GM19395 (cell line): ENCODE measurements at regions not wholly inside any gene's neighbourhood (a gene's known extent, or its start where the extent isn't known, plus 50 kb on each side); places are given as distances from the start of the nearest gene placed in this dataset.

Experiments
- ATAC-seq: cut with Tn5 transposase; IDR thresholded peaks from one replicate; pipeline ENCODE4 v1.9.1; 2021; ENCODE audit warnings: mild to moderate bottlenecking, moderate library complexity; ENCODE audit not compliant: unreplicated experiment

DNA sequence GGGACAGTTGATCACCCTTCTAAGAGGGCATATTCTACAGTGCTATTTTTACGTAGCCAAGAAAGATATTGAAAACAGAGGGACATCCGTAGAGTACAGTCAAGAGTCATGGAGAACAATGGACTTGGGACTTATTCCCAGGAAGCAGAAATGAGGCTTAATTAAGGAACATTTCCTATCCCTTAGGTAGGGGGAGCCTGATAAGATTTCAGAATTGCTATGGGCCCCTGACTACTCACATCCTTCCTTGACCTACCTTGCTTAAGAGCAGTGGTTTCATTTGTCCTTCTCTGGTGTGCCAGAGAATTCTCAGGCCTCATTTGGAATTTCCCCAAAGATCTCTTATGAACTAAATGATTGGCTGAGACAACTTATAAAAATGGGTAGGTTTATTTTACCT, 189.5 kb upstream of the DTNBP1 start:
- ATAC-seq: no peak

DNA sequence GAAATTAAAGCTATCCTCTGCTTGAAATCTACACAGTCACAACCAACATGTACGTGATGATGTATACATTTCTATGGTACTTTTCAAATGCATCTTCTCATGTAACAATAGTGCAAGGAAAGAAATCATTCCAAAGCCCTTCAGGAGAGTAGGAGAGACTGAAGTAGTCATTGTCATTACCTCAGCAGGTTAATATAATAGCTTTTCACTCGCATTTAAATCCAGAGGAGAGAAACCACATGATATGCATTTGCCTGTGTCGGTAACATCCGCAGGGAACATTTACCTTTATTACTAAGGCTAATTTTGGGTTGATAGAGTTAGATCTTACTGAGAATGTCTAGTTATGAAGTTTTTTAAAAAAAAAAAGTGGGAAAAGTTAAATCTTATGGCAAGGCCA, 186.6 kb upstream of the DTNBP1 start:
- ATAC-seq: no peak

DNA sequence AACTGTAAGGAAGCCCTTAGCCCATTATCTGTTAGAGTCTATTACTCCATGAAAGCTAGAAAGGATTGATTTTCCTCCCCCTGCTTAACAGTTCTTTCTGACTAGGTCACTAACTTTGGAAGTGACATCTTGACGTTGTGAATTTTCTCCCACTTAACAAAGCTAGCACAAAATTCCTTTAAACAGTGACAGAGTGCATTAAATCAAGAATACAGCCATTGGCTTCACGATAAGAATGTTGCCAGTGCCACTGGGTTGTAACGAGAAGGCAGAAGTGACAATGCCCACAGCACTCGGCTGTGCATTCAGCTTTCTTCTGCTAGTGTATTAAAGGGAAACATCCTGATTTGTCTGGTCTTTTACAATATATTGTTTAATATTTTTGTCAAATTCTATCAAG, 182.7 kb upstream of the DTNBP1 start:
- ATAC-seq: no peak

DNA sequence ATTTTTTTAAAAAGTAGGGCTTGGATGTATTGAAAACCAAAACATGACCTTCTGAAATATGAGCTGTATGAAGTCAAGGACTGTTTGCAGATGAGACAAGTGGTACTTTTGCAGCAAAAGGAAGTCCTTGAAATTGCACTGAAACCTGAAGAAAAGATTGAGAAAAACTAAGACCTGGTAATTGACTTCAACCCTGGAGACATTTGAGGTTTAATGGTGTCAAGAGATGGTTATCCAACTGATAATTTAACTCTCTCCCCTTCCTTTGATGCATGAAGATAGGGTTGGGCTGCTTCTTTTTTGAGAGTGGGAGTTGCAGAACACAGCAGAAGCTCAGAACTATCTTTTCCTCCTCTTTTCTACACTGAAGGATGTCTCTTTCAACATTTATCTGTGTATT, 180.9 kb upstream of the DTNBP1 start:
- ATAC-seq: no peak

DNA sequence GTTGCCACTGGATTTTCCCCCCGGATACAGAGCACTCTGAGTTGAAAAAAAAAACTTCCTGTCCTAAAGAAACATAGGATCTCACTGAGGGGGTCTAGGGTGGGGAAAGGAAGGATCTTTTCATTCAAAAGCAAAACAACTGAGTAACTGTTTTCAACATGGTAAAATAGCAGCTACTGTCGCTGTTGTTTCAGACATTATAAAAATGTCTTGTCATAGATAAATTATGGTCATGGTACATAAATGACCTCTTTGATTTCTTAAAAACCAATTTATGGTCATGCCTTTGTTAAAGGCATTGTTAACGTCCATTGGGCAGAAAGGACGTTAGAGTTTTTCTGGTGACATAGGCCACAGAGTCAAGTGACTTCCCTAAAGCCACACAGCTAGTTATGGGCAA, 180.4 kb upstream of the DTNBP1 start:
- no peak for ATAC-seq

DNA sequence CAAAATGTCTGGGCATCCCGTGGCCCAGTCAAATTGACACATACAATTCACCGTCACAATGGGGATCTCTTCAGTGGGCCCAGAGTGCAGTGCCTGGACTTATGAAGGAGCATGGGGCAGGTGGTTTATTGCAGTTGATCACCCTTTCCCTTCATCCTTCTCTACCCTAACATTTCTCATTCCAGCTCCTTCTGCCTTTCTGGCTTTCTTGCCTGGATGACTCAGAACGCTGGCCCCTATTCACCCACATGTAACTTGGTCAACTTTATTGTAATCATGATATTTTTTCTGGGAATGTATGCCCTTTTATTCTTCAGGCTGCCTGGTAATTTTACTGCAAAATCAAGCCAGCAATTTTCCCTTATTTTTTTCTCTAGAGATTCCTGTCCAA, 179.9 kb upstream of the DTNBP1 start:
- no peak for ATAC-seq

DNA sequence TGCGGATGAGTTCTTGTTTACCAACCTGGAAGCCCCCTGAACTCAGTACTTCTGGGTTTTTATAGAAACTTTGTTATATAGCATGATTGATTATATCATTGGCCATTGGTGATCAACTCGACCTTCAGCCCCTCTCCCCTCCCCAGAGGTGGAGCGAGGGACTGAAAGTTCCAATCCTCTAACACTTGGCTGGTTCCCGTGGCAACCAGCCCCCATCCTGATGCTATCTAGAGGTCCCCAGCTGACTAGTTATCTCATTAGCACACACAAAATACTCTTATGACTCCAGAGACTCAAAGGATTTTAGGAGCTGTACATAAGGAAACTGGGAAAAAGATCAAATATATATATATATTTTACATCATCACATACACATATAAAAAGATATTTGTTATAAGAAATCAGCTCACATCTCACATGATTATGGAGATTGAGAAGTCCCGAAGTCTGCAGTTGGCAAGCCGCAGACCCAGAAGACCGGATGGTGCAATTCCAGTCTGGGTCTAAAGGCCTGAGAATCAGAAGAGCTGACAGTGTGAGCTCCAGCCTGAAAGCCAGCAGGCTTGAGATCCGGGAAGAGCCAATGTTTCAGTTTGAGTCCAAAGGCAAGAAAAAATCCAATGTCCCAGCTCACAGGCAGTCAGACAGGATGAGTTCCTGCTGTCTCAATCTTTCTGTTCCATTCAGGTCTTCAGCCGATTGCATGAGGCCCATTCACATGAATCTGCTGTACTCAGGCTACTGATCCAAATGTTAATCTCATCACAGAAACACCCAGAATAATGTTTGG, 179.3 kb upstream of the DTNBP1 start:
- no peak for ATAC-seq

DNA sequence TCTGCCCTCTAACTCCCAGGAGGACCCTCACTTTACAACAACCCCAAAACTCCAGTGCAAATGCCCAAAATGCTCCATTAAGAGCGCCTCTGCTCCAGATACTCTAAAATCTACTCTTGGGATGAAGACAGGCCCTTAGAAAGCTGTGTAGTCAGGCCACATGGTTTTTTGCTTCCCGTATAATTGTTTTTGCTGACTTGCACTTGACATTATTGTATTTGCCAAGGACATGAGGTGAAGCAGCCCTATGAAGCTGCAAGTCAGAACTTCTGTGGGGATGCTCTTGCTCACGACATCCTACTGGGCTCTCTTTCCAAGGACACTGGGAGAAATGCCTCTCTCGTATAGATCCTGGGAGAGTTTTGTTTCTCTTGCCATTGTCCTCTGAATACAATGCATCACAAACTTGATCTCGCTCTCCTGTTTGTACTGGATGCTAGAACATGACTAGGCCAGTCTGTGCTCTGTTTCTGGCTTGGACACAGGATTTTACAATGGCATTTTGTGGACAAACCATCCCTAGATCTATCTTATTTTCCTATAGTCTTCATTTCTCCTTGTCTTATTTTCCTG, 177.2 kb upstream of the DTNBP1 start:
- ATAC-seq: no peak

DNA sequence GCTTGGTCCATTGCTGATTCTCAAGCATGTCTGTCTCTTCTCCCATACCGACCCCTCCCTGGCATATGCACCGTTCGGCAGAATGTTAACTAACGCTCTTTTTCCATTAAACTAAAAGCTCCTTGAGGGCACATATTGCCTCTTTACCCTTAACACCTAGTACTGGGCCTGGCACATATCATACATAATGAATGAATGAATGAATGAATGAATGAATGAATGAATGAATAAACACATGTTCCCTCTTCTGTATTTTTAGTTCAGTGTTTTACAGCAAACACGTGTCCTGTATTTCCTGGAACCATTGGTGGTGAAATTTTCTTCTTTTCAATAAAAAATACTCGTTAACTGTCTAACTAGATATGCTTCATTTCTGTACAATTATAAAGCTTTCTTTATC, 174.4 kb upstream of the DTNBP1 start:
- no peak for ATAC-seq

DNA sequence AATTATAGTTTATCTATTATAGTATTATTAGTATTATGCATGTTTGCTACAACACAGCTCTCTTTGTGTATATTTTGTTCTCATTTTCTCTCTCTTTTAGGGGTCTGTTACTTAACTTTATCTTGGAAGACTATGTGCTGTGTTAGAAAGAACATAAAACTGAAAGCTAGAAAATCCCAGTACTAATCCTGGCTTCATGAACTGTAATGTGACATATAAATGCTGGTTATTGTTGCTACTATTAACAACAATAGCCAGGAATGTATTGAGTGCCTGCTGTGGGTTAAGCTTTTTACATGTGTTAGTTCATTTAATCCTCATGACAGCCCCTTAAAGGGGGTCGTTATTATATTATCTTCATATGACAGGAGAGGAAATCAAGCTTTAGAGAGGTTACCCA, 170.0 kb upstream of the DTNBP1 start:
- no peak for ATAC-seq

DNA sequence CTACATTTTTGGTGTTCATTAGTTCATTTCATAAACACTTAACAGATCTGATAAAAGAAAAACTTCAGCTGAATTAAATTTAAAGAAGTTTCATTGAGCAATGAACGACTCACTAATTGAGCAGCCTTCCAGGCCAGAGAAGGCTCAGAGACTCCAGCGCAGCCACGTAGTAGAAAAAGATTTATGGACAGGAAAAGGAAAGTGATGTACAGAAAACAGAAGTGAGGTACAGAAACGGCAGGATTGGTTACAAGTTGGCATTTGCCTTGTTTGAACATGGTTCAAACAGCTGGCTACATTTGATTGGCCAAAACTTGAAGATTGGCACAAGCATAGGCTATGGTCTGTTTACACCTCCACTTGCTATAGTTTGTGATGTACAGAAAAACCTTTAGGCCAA, 166.3 kb upstream of the DTNBP1 start:
- no peak for ATAC-seq

DNA sequence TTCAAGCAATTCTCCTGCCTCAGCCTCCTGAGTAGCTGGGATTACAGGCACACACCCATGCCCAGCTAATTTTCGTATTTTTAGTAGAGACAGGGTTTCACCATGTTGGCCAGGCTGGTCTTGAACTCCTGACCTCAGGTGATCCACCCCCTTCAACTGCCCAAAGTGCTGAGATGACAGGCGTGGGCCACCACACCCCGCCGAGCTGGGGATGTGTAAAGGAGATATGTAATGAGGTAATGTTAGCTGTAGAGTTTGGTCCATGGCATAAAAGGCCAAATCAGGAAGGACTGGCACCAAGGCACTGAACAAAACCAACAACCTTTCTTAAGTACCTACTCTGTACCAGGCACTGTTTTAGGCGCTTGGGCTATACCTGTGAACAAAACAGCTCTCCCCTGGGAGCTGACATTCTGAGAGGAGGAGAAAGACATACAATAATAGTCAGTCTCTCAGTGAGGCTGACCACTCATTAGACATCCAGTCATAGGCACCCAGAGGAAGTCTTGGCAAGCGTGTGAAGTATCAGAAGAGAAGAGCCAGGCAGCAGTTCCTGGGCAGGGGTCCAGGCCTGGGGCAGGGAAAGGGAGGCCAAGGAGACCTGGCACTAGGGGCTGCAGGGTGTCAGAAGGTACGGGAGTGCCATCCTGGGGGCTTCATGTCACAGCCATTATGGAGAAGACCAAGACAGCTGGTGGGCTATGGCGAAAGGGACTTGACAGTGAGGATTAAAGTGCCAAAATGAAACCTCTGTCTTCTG, 164.8 kb upstream of the DTNBP1 start:
- no peak for ATAC-seq

DNA sequence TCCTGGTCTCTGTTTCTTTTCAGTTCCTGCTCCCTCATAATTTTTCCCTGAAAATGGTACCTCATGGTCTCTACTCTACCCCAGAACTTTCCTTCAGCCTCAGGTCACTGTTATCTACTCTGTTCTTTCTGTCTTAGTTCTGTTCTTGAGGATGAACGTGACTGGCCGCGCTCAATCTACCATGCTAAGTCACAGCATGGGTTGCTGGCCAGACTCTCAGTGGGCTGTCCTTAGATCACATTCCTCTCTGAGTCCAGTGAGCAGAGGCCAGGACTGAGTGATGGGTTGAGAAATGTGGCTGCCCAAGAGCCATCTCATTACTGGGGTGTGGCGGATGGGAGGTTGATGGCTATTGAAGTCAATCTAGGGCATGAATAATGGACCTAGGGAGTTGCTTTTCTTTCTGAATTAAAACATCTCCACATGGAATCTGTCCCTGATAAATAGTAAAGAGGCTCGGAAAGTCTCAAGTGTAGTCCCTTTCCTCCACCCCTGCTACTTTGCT, 164.0 kb upstream of the DTNBP1 start:
- ATAC-seq: no peak

DNA sequence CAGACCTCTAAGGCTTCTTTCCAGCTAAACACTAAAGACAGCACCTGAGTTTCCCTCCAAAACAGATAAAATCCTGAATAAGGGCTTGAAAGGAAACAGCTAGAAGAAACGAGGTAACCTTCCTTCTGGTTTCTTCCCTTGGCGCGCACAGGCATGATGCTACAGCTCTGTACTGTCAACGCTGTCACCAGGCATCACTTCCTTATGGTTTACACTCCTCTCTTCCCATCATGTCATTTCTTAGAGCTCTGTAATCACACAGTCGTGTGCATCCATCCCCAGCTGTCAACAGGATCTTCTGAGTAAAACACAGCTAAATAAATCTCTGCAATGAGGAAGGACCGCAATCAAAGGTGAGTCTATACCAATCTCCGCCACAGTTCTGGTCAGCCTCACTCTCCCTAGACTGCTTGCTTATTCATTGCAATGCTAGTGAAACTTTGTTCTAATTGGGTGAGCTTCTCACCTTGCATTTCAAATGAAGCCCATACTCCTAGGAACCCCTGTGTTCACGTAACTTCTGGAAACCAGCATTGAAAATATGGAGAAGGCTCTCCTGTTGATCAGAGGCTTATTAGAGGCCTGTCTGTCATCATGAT, 162.6 kb upstream of the DTNBP1 start:
- no peak for ATAC-seq

DNA sequence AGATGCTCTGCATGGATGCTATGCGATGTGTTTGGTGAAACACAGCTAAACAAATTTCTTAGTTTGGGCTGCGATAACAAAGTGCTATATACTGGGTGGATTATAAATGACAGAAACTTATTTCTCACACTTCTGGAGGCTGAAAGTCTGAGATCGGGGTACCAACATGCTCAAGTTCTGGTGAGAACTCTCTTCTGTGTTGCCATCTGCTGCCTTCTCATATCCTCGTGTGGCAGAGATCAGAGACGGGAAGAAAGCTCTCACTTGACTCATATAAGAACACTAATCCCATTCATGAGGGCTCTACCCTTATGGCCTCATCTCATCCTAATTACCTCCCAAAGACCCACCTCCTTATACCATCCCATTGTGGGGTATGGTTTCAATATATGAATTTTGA, 162.0 kb upstream of the DTNBP1 start:
- no peak for ATAC-seq

DNA sequence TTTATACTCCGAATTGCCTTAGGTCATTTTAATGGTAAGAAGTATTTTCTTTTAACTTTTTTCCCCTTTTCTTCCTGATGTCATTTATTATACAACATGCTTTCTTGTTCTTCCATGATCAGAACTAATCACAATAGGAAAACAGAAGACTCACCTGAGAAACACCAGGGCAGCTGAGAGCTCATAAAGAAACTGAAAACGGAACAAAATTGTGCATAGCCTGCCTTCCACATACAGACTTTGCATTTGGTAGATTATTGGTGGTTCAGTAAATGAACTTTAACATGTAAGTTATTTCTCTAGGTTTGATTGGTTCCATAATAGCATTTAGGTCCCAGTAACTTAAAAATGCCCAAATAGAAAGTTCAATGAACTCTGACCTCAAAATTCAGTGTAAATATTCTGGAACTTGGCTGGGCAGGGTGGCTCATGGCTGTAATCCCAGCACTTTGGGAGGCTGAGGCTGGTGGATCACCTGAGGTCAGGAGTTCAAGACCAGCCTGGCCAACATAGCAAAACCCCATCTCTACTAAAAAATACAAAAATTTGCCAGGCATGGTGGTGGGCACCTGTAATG, 161.1 kb upstream of the DTNBP1 start:
- ATAC-seq: no peak

DNA sequence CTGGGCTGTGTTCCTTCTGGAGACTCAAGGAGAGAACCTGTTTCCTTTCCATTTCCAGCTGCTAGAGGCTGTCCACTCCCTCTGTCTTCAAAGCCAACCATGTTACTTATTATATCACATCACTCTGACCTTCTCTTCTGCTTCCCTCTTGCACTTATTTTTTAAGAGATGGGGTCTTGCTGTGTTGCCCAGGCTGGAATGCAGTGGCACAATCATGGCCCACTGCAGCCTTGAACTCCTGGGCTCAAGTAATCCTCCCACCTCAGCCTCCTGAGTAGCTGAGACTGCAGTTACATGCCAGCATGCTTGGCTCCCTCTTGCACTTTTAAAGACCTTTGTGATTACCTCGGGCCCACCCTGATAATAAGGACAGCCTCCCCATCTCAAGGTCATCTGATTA, 160.0 kb upstream of the DTNBP1 start:
- ATAC-seq: no peak

DNA sequence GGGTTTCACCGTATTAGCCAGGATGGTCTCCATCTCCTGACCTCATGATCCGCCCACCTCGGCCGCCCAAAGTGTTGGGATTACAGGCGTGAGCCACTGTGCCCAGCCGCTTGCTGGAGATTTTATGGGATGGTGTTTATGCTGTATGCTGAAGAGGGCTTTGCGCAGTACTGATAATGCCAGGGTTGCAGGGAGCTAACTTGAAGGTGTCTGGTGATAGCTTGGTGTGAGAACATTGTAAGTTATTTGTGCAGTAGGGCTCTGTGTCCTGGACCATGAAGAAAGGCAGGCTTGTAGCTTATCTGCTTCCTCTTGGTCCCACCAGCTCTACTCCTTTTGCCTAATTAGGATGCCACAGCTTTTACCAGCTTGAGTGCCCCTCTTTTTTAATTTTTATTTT, 157.0 kb upstream of the DTNBP1 start:
- no peak for ATAC-seq

DNA sequence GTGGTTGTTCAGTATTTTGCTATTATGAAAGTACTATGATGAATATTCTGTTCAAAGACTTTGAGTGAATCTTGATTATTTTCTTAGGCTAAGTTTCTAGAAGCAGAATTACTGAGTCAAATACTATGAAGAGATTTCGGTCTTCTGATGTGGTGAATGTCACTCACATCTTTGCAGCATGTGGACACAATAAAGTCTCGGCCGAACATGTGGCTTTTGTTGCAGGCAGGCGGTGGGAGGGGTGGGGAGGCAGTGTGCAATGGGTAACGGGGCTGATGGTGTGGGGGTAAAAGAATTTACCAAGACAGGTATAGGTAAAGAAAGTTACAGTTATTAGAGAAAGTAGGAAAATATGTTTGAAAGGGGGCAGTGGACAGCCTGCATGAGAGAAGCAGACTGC, 156.4 kb upstream of the DTNBP1 start:
- ATAC-seq: no peak

DNA sequence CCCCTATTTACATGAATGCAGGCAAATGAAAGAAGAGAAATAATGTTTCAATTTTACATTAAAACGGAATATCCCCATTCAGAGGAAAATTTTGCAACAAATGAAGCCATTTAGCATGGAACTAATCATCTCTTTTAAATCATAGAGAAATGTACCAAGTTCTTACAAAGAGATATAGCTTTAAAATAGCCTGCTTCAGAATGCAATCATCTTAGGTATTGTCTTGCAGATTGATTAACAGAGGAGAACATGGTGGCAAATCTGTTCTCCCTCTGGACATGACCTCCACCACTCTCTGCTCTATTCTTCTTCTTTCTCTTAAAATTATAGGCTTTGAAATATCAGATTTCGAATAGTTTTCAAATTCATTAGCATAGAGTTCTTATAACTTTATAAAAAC, 155.7 kb upstream of the DTNBP1 start:
- no peak for ATAC-seq

DNA sequence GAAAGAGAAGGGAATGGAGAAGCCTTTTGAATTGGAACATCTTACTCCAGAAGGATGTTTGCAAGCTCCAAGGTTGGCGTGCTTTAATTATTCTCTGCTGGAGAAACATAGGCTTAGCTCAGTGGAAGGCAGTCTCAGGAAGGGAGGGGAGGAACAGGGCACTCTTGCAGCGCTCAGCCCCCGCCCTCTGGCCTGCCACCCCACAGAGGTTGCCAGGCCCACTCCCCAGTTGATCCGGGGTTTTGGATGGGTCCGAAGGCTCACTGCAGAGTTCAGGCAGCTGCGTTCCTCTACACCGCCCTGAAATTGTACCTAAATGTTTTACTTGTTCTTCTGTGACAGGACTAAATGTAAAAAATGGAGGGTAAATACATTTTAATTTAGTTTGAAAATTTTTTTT, 155.2 kb upstream of the DTNBP1 start:
- ATAC-seq: no peak
